ENCODE measurements at regions not wholly inside any gene's neighbourhood (a gene's known extent, or its start where the extent isn't known, plus 50 kb on each side); places are given as distances from the start of the nearest gene placed in this dataset.

- no peak for TF ChIP-seq ZFX (IDR thresholded peaks at IDR 0.05; ENCODE audit: borderline replicate concordance)
- TF ChIP-seq, protein P1, sequence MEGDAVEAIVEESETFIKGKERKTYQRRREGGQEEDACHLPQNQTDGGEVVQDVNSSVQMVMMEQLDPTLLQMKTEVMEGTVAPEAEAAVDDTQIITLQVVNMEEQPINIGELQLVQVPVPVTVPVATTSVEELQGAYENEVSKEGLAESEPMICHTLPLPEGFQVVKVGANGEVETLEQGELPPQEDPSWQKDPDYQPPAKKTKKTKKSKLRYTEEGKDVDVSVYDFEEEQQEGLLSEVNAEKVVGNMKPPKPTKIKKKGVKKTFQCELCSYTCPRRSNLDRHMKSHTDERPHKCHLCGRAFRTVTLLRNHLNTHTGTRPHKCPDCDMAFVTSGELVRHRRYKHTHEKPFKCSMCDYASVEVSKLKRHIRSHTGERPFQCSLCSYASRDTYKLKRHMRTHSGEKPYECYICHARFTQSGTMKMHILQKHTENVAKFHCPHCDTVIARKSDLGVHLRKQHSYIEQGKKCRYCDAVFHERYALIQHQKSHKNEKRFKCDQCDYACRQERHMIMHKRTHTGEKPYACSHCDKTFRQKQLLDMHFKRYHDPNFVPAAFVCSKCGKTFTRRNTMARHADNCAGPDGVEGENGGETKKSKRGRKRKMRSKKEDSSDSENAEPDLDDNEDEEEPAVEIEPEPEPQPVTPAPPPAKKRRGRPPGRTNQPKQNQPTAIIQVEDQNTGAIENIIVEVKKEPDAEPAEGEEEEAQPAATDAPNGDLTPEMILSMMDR (IDR thresholded peaks at IDR 0.05): no peak
- H3K27ac ChIP-seq: no peak overlapping the region
These were observed 65.5 kb downstream of the ANKRD60 start for GRCh38 chr20:58162986-58163385.

- no peak overlapping the region for H3K27ac ChIP-seq
These were observed 67.3 kb downstream of the ANKRD60 start for GRCh38 chr20:58161192-58161591.

GRCh38 chr20:58160451-58161061 is 67.9 kb downstream of the ANKRD60 start:
- H3K27ac ChIP-seq: no peak overlapping the region
- TF ChIP-seq, protein P1 (IDR thresholded peaks at IDR 0.05): no peak
- TF ChIP-seq ZFX (IDR thresholded peaks at IDR 0.05; ENCODE audit: borderline replicate concordance): no peak

More at GRCh38 chr20:58161192-58161591, 67.3 kb downstream of the ANKRD60 start:
- TF ChIP-seq ZFX (IDR thresholded peaks at IDR 0.05; ENCODE audit: borderline replicate concordance): no peak
- TF ChIP-seq, protein P1 (IDR thresholded peaks at IDR 0.05): no peak

- no peak overlapping the region for H3K27ac ChIP-seq
- TF ChIP-seq ZFX (IDR thresholded peaks at IDR 0.05; ENCODE audit: borderline replicate concordance): no peak
- TF ChIP-seq, protein P1 (IDR thresholded peaks at IDR 0.05): no peak
These were observed 73.1 kb downstream of the ANKRD60 start for GRCh38 chr20:58155148-58155925.

GRCh38 chr20:58154113-58154512 is 74.3 kb downstream of the ANKRD60 start:
- TF ChIP-seq, protein P1 (IDR thresholded peaks at IDR 0.05): no peak
- no peak for TF ChIP-seq ZFX (IDR thresholded peaks at IDR 0.05; ENCODE audit: borderline replicate concordance)
- no peak overlapping the region for H3K27ac ChIP-seq

DNA sequence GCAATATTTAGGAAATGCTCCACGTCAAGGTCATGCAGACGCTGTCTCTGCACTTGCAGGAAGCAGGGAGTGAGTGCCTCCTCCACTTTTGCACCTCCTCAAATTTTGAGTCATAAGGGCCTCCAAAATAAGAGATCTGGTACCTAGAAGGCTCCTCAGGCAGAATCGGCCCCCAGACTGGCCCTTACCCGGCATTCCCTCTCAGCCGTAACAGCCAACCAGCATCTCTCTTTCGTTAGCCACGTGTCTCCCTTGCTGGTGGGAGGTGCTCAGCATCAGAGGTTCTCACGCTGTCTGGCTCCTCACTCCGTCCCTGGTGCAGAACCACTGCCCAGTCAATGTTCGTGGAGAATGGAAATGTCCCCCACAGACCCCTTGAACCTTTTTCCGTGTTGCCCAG is 75.3 kb downstream of the ANKRD60 start:
- H3K27ac ChIP-seq: no peak overlapping the region
- TF ChIP-seq, protein P1 (IDR thresholded peaks at IDR 0.05): no peak
- no peak for TF ChIP-seq ZFX (IDR thresholded peaks at IDR 0.05; ENCODE audit: borderline replicate concordance)

- TF ChIP-seq, protein P1 (IDR thresholded peaks at IDR 0.05): no peak
- no peak for TF ChIP-seq ZFX (IDR thresholded peaks at IDR 0.05; ENCODE audit: borderline replicate concordance)
- no peak overlapping the region for H3K27ac ChIP-seq
These were observed 77.7 kb downstream of the ANKRD60 start for GRCh38 chr20:58150772-58151171.

Measured in 22Rv1 (cell line).